CD4-positive, alpha-beta T cell (primary cell): ENCODE measurements at regions not wholly inside any gene's neighbourhood (a gene's known extent, or its start where the extent isn't known, plus 50 kb on each side); places are given as distances from the start of the nearest gene placed in this dataset.
A peak's percentile ranks its signal among the peaks of the same experiment; 100 is the strongest.

Source experiments
- ATAC-seq: fragments of 200-7000 bp; cut with Tn5 transposase; one replicate; pipeline ENCODE4 v1.10.0; 2022; ENCODE audit warnings: mild to moderate bottlenecking; ENCODE audit not compliant: poor library complexity
- CTCF ChIA-PET: fragments of 350-600 bp; sonication (Branson Sonifier 250); formaldehyde crosslinking; loops from one replicate; lab custom pipeline; 2021; ENCODE audit warnings: antibody characterized with exemption, inconsistent platforms; lab: Charles Lee
- POLR2A ChIA-PET: fragments of 350-600 bp; sonication (Branson Sonifier 250); formaldehyde crosslinking; loops from one replicate; lab custom pipeline; 2021; ENCODE audit warnings: antibody characterized with exemption, inconsistent platforms; lab: Charles Lee
- DNase-seq, 14 experiments: peaks; one replicate each; pipeline ENCODE4 v3.0.0-alpha.2; 2013 to 2020; ENCODE audit warnings: mixed read lengths in 2 of 14
- H3K27ac ChIP-seq, 2 donors: one replicate each; pipeline versions ENCODE4 v1.5.1 to v1.7.0; 2013; ENCODE audit warnings: low read length in 2 of 2, low read depth in 1 of 2, mild to moderate bottlenecking in 1 of 2
- H3K27me3 ChIP-seq, 2 experiments: 1 replicate in 1 of 2; 2 replicates in 1 of 2; pipeline versions ENCODE4 v1.6.1 to v1.7.0; 2013; ENCODE audit warnings: low read length in 2 of 2, control low read depth in 1 of 2, mild to moderate bottlenecking in 1 of 2, moderate library complexity in 1 of 2; ENCODE audit not compliant: insufficient read depth in 2 of 2, control insufficient read depth in 1 of 2
- H3K36me3 ChIP-seq: one replicate; pipeline ENCODE4 v1.6.1; 2013; ENCODE audit warnings: low read length, control low read depth; ENCODE audit not compliant: insufficient read depth
- H3K4me1 ChIP-seq: one replicate; pipeline ENCODE4 v1.6.1; 2013; ENCODE audit warnings: low read length, control low read depth; ENCODE audit not compliant: insufficient read depth
- H3K4me3 ChIP-seq: one replicate; pipeline ENCODE4 v1.5.1; 2013; ENCODE audit warnings: mild to moderate bottlenecking, low read length, moderate library complexity
- H3K9me3 ChIP-seq, 2 experiments: 1 replicate in 1 of 2; 2 replicates in 1 of 2; pipeline versions ENCODE4 v1.6.1 to v1.7.0; 2013; ENCODE audit warnings: low read length in 2 of 2, mild to moderate bottlenecking in 2 of 2, control low read depth in 1 of 2, moderate library complexity in 1 of 2; ENCODE audit not compliant: control insufficient read depth in 1 of 2, insufficient read depth in 1 of 2
- H3K27ac Mint-ChIP-seq: one replicate; pipeline ENCODE4 v1.8.0; 2020; ENCODE audit warnings: mixed read lengths
- H3K27me3 Mint-ChIP-seq: one replicate; pipeline ENCODE4 v1.8.0; 2021; ENCODE audit warnings: mixed read lengths
- H3K36me3 Mint-ChIP-seq: one replicate; pipeline ENCODE4 v1.8.0; 2021; ENCODE audit warnings: low read depth, mixed read lengths
- H3K4me1 Mint-ChIP-seq: one replicate; pipeline ENCODE4 v1.8.0; 2021; ENCODE audit warnings: low read depth, mixed read lengths
- H3K4me3 Mint-ChIP-seq: one replicate; pipeline ENCODE4 v1.8.0; 2020; ENCODE audit warnings: mild to moderate bottlenecking, mixed read lengths
- H3K9me3 Mint-ChIP-seq: one replicate; pipeline ENCODE4 v1.8.0; 2020; ENCODE audit warnings: mixed read lengths
- CTCF ChIP-seq: fragments of 200-600 bp; IDR thresholded peaks from one replicate; pipeline ENCODE4 v1.8.0; 2022; ENCODE audit warnings: antibody characterized with exemption, mild to moderate bottlenecking
- intact Hi-C, 2 experiments: fragments of 100-400 bp; cut with DNase I in 1 of 2; cut with micrococcal nuclease in 1 of 2; formaldehyde crosslinking; loops; one replicate each; pipeline versions ENCODE4 v1.15.1 to v1.9.0; 2023 to 2025; cut with DNase I, micrococcal nuclease

- intact Hi-C loops, result loop anchor here (1.0 to 5.0 kb wide), 7 partner anchors 69 to 599 kb away; partner anchors contain the start of gene NEK7 (in 1 of the 2)
- no peak overlapping the region for H3K4me3 ChIP-seq
- Mint-ChIP-seq H3K36me3 (no peaks in the 10 kb centered on the region), H3K4me3 (no peak overlapping the region), H3K9me3 (no peaks in the 10 kb centered on the region), H3K27ac (no peak overlapping the region), H3K27me3 (no peaks in the 10 kb centered on the region), H3K4me1 (no peaks in the 10 kb centered on the region)
- H3K9me3 ChIP-seq, result no peaks in the 10 kb centered on the region
- ChIA-PET CTCF (interaction anchor here (1.4 kb wide), 1 partner anchor 70 kb away, joined by 4 read pairs; no protein-coding TSS in a partner anchor), POLR2A (no interaction called here)
- H3K4me1 ChIP-seq, result no peaks in the 10 kb centered on the region
- H3K27ac ChIP-seq, result no peak overlapping the region
- H3K36me3 ChIP-seq, result no peaks in the 10 kb centered on the region
- DNase-seq (no peak), ATAC-seq (no peak)
- H3K27me3 ChIP-seq, result no peaks in the 10 kb centered on the region
- no peak for TF ChIP-seq CTCF
Observed at GRCh38 chr1:198087831-198088230, 69.0 kb upstream of the NEK7 start.

GRCh38 chr1:198088360-198089071 is 68.3 kb upstream of the NEK7 start:
- H3K27ac Mint-ChIP-seq, result no peak overlapping the region
- H3K27me3 Mint-ChIP-seq, result no peaks in the 10 kb centered on the region
- ATAC-seq, result no peak
- H3K9me3 Mint-ChIP-seq, result no peaks in the 10 kb centered on the region
- peak; percentile 80 for TF ChIP-seq CTCF
- H3K4me1 Mint-ChIP-seq, result no peaks in the 10 kb centered on the region
- H3K36me3 ChIP-seq, result no peaks in the 10 kb centered on the region
- no peaks in the 10 kb centered on the region for H3K36me3 Mint-ChIP-seq
- no peak overlapping the region for H3K4me3 Mint-ChIP-seq
- no peak overlapping the region for H3K4me3 ChIP-seq
- H3K9me3 ChIP-seq, result no peaks in the 10 kb centered on the region
- H3K4me1 ChIP-seq, result no peaks in the 10 kb centered on the region
- POLR2A ChIA-PET, result interaction anchor here (0.5 kb wide), 1 partner anchor 558 kb away, joined by 3 read pairs; no protein-coding TSS in a partner anchor
- intact Hi-C loops, result loop anchor here (1.0 to 5.0 kb wide), 7 partner anchors 68 to 599 kb away; partner anchors contain the start of gene NEK7 (in 1 of the 2)
- peak in 3 of 14 experiments; percentile 52 to 59 (median 56) for DNase-seq
- H3K27ac ChIP-seq, result no peak overlapping the region
- H3K27me3 ChIP-seq, result no peaks in the 10 kb centered on the region
- CTCF ChIA-PET, result interaction anchor here (1.4 kb wide), 1 partner anchor 70 kb away, joined by 4 read pairs; no protein-coding TSS in a partner anchor

DNA sequence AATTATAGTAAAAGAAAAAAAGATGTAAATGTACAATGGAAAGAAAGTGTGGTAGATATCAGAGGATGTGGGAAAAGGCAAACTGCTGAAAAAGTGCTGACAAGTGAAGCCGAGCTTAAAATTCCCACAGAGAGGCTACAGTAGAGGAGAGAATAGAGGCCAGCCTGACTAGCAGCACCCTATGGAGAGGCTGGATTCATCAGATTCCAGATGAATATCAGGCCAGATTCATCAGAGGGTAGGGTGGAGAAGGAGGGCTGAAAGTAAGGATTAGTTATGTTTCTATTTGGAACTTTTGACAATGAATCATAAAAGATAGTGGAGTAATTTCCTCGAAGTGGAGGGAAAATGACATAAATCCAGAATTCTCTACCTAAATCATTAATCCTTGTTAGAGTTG is 60.4 kb upstream of the NEK7 start:
- no peaks in the 10 kb centered on the region for H3K36me3 ChIP-seq
- Mint-ChIP-seq H3K27ac (no peak overlapping the region), H3K9me3 (no peaks in the 10 kb centered on the region), H3K36me3 (no peaks in the 10 kb centered on the region), H3K4me3 (no peak overlapping the region), H3K4me1 (peaks cover 1% of the 10 kb centered on the region), H3K27me3 (peaks cover 5% of the 10 kb centered on the region)
- intact Hi-C loops, result no loop called here
- no peak overlapping the region for H3K4me3 ChIP-seq
- no peak for TF ChIP-seq CTCF
- DNase-seq, result no peak
- ChIA-PET POLR2A (no interaction called here), CTCF (no interaction called here)
- no peak for ATAC-seq
- no peak overlapping the region for H3K27ac ChIP-seq
- no peaks in the 10 kb centered on the region for H3K9me3 ChIP-seq
- H3K27me3 ChIP-seq, result no peaks in the 10 kb centered on the region
- no peaks in the 10 kb centered on the region for H3K4me1 ChIP-seq
